ENCODE measurements at regions not wholly inside any gene's neighbourhood (a gene's known extent, or its start where the extent isn't known, plus 50 kb on each side); places are given as distances from the start of the nearest gene placed in this dataset.

GRCh38 chr2:66070721-66071602 lies 364.0 kb upstream of the MEIS1 start:
- no peaks in the 10 kb centered on the region for H3K4me1 ChIP-seq (ENCODE audit: insufficient read depth, low read length)
- H3K9ac ChIP-seq (ENCODE audit: insufficient read depth, low read depth, low read length), result no peak overlapping the region
- no peak overlapping the region for H2AFZ ChIP-seq (ENCODE audit: low read length)
- no peak overlapping the region for H3K4me3 ChIP-seq (replicated peaks in 1 of 3; ENCODE audit: insufficient read depth in 1 of 3, low read depth in 2 of 3, low read length in 3 of 3)
- peaks cover 0 to 5% of the 10 kb centered on the region in 2 experiments; a peak in 1 of 5 replicates for H3K27me3 ChIP-seq (ENCODE audit: control insufficient read depth in 1 of 2, insufficient read depth in 2 of 2, low read length in 2 of 2)
- FAIRE-seq (no peak), ATAC-seq (no peak), DNase-seq (ENCODE audit: low spot score) (no peak)
- intact Hi-C loops (cut with micrococcal nuclease; ENCODE audit: unreplicated experiment), result no loop called here
- POLR2A ChIA-PET, result no interaction called here
- no peaks in the 10 kb centered on the region for H3K9me3 ChIP-seq (ENCODE audit: low read length)
- WGBS (ENCODE audit: low lambda C conversion rate), result 45% methylated on average over 21 of the region's 21 CpGs
- CTCF ChIA-PET (ENCODE audit: low intra/inter-chr PET ratio, low total read pairs), result no interaction called here
- H3K4me2 ChIP-seq (ENCODE audit: low read depth, low read length), result no peak overlapping the region
- no TSS peak for BruUV-seq (replicated peaks)
- TF ChIP-seq KLF16 (CRISPR knock-in tag; IDR thresholded peaks at IDR 0.05) (no peak), ATF7 (IDR thresholded peaks at IDR 0.05) (0 out of 2 replicates have a peak, but pooled peaks have one; percentile 18), ATF7 (CRISPR knock-in tag; IDR thresholded peaks at IDR 0.05) (no peak)
- no peaks in the 10 kb centered on the region for H3K79me2 ChIP-seq (ENCODE audit: insufficient read depth, low read length)
- in situ Hi-C loops (cut with HindIII; ENCODE audit: extremely low pct_ligation_motif_present, low pct_unique_long_range_greater_than_20kb), result no loop called here
- no peak overlapping the region for H3K27ac ChIP-seq (ENCODE audit: extremely low read length, insufficient read depth, low read length)
- H3K36me3 ChIP-seq (replicated peaks in 1 of 2; ENCODE audit: control insufficient read depth in 1 of 2, insufficient read depth in 2 of 2, low read length in 2 of 2), result no peaks in the 10 kb centered on the region
- no peaks in the 10 kb centered on the region for H4K20me1 ChIP-seq (ENCODE audit: insufficient read depth, low read length)

- no peaks in the 10 kb centered on the region for H3K9me3 ChIP-seq (ENCODE audit: low read length)
- intact Hi-C loops (cut with micrococcal nuclease; ENCODE audit: unreplicated experiment) (no loop called here), in situ Hi-C loops (cut with HindIII; ENCODE audit: extremely low pct_ligation_motif_present, low pct_unique_long_range_greater_than_20kb) (no loop called here)
- ChIA-PET CTCF (ENCODE audit: low intra/inter-chr PET ratio, low total read pairs) (no interaction called here), POLR2A (no interaction called here)
- DNase-seq (ENCODE audit: low spot score) (no peak), ATAC-seq (no peak), FAIRE-seq (no peak)
- WGBS (ENCODE audit: low lambda C conversion rate), result 53% methylated on average over 2 of the region's 2 CpGs
- no peak for TF ChIP-seq ZKSCAN5 (CRISPR knock-in tag; IDR thresholded peaks at IDR 0.05)
- no peak for TF ChIP-seq MYNN (CRISPR knock-in tag; IDR thresholded peaks at IDR 0.05; ENCODE audit: low read depth)
- no peak for TF ChIP-seq KDM1A (CRISPR knock-in tag; IDR thresholded peaks at IDR 0.05)
- TF ChIP-seq SOX5 (CRISPR knock-in tag; IDR thresholded peaks at IDR 0.05; ENCODE audit: borderline replicate concordance), result no peak
- no peak for TF ChIP-seq MAX (IDR thresholded peaks at IDR 0.05)
- no peak for TF ChIP-seq RCOR2 (CRISPR knock-in tag; IDR thresholded peaks at IDR 0.05)
- no peak for TF ChIP-seq SIX1 (CRISPR knock-in tag; IDR thresholded peaks at IDR 0.05; ENCODE audit: borderline replicate concordance)
- TF ChIP-seq ZNF777 (CRISPR knock-in tag; IDR thresholded peaks at IDR 0.05), result no peak
- TF ChIP-seq SMC3 (IDR thresholded peaks at IDR 0.05; ENCODE audit: low read length), result no peak
- TF ChIP-seq ZNF839 (CRISPR knock-in tag; IDR thresholded peaks at IDR 0.05; ENCODE audit: borderline replicate concordance), result no peak
- TF ChIP-seq MAFF (IDR thresholded peaks at IDR 0.05; ENCODE audit: low read depth, low read length), result no peak
- no peak for TF ChIP-seq FOSL2 (CRISPR knock-in tag; IDR thresholded peaks at IDR 0.05)
- no peak for TF ChIP-seq SRSF1 (optimal IDR thresholded peaks at IDR 0.05; ENCODE audit: low read depth, low read length)
- no peak for TF ChIP-seq PHF21A (CRISPR knock-in tag; IDR thresholded peaks at IDR 0.05)
- TF ChIP-seq PAWR (CRISPR knock-in tag; IDR thresholded peaks at IDR 0.05; ENCODE audit: borderline replicate concordance), result no peak
- H3K4me2 ChIP-seq (ENCODE audit: low read depth, low read length), result no peak overlapping the region
- H4K20me1 ChIP-seq (ENCODE audit: insufficient read depth, low read length), result no peaks in the 10 kb centered on the region
- no peak overlapping the region for H3K27ac ChIP-seq (ENCODE audit: extremely low read length, insufficient read depth, low read length)
- no peaks in the 10 kb centered on the region for H3K4me1 ChIP-seq (ENCODE audit: insufficient read depth, low read length)
- no peak overlapping the region for H3K4me3 ChIP-seq (replicated peaks in 1 of 3; ENCODE audit: insufficient read depth in 1 of 3, low read depth in 2 of 3, low read length in 3 of 3)
- no peak overlapping the region for H2AFZ ChIP-seq (ENCODE audit: low read length)
- H3K9ac ChIP-seq (ENCODE audit: insufficient read depth, low read depth, low read length), result no peak overlapping the region
- no TSS peak for BruUV-seq (replicated peaks)
- H3K36me3 ChIP-seq (replicated peaks in 1 of 2; ENCODE audit: control insufficient read depth in 1 of 2, insufficient read depth in 2 of 2, low read length in 2 of 2), result no peaks in the 10 kb centered on the region
- H3K27me3 ChIP-seq (ENCODE audit: control insufficient read depth in 1 of 2, insufficient read depth in 2 of 2, low read length in 2 of 2), result peaks cover 0 to 5% of the 10 kb centered on the region in 2 experiments; a peak in 1 of 5 replicates
- H3K79me2 ChIP-seq (ENCODE audit: insufficient read depth, low read length), result no peaks in the 10 kb centered on the region
Measured at GRCh38 chr2:66069937-66070720, 364.8 kb upstream of the MEIS1 start.
